GM21360 (cell line): ENCODE measurements at regions not wholly inside any gene's neighbourhood (a gene's known extent, or its start where the extent isn't known, plus 50 kb on each side); places are given as distances from the start of the nearest gene placed in this dataset.

Source experiments
- ATAC-seq: cut with Tn5 transposase; IDR thresholded peaks from one replicate; pipeline ENCODE4 v1.9.1; 2021; ENCODE audit warnings: mild to moderate bottlenecking, moderate library complexity; ENCODE audit not compliant: unreplicated experiment

- ATAC-seq = no peak
Measured at GRCh38 chr18:45168866-45169600, 446.2 kb upstream of the SLC14A2 start.

- no peak for ATAC-seq
Measured at GRCh38 chr18:45169610-45170009, 445.7 kb upstream of the SLC14A2 start.

GRCh38 chr18:45171679-45172191 is 443.5 kb upstream of the SLC14A2 start:
- no peak for ATAC-seq

- no peak for ATAC-seq
Measured at GRCh38 chr18:45173327-45173726, 441.9 kb upstream of the SLC14A2 start.

- ATAC-seq = no peak
Measured at GRCh38 chr18:45173799-45174519, 441.3 kb upstream of the SLC14A2 start.

- ATAC-seq = no peak
Measured at GRCh38 chr18:45174629-45175136, 440.6 kb upstream of the SLC14A2 start.

GRCh38 chr18:45175511-45175910 is 439.8 kb upstream of the SLC14A2 start:
- no peak for ATAC-seq

- no peak for ATAC-seq
Measured at GRCh38 chr18:45186832-45187231, 428.4 kb upstream of the SLC14A2 start.

- no peak for ATAC-seq
Measured at GRCh38 chr18:45191795-45192194, 423.5 kb upstream of the SLC14A2 start.

- ATAC-seq = peak; percentile 100
Measured at GRCh38 chr18:45197526-45197970, 417.7 kb upstream of the SLC14A2 start.

- no peak for ATAC-seq
Measured at GRCh38 chr18:45198526-45198925, 416.8 kb upstream of the SLC14A2 start.

GRCh38 chr18:45201029-45201428 is 414.2 kb upstream of the SLC14A2 start:
- ATAC-seq = no peak

- no peak for ATAC-seq
Measured at GRCh38 chr18:45201489-45201888, 413.8 kb upstream of the SLC14A2 start.

GRCh38 chr18:45202061-45202460 is 413.2 kb upstream of the SLC14A2 start:
- no peak for ATAC-seq

- ATAC-seq = no peak
Measured at GRCh38 chr18:45203677-45204076, 411.6 kb upstream of the SLC14A2 start.

GRCh38 chr18:45207328-45207727 is 407.9 kb upstream of the SLC14A2 start:
- ATAC-seq = no peak

- ATAC-seq = no peak
Measured at GRCh38 chr18:45208164-45208563, 407.1 kb upstream of the SLC14A2 start.

GRCh38 chr18:45212181-45213039 is 402.9 kb upstream of the SLC14A2 start:
- peak; percentile 98 for ATAC-seq

GRCh38 chr18:45213040-45213333 is 402.3 kb upstream of the SLC14A2 start:
- ATAC-seq = no peak

GRCh38 chr18:45218436-45218835 is 396.8 kb upstream of the SLC14A2 start:
- no peak for ATAC-seq

GRCh38 chr18:45221363-45221762 is 393.9 kb upstream of the SLC14A2 start:
- ATAC-seq = no peak
